ENCODE measurements at regions not wholly inside any gene's neighbourhood (a gene's known extent, or its start where the extent isn't known, plus 50 kb on each side); places are given as distances from the start of the nearest gene placed in this dataset.

- TF ChIP-seq CTCF (IDR thresholded peaks at IDR 0.05; ENCODE audit: extremely low read depth in 1 of 2, insufficient read depth in 1 of 2, low read depth in 1 of 2, low read length in 2 of 2) (no peak), POLR2A (IDR thresholded peaks at IDR 0.05; ENCODE audit: low read depth, low read length) (no peak), GATA2 (IDR thresholded peaks at IDR 0.05; ENCODE audit: insufficient read depth, insufficient read length, low read depth, low read length) (no peak), EZH2 (IDR thresholded peaks at IDR 0.05; ENCODE audit: borderline replicate concordance, low read depth, low read length, severe bottlenecking) (no peak)
Measured at GRCh38 chr5:163878490-163878889, 373.1 kb downstream of the MAT2B start.

Measured in endothelial cell of umbilical vein (primary cell).